Activated T-helper 9 cell treated with anti-CD3 and anti-CD28 coated beads, Interleukin-2, amount 50 U/mL, for 16 hours (primary cell): ENCODE measurements at regions not wholly inside any gene's neighbourhood (a gene's known extent, or its start where the extent isn't known, plus 50 kb on each side); places are given as distances from the start of the nearest gene placed in this dataset.

Experiments
- DNase-seq: peaks from one replicate; pipeline ENCODE4 v3.0.0-alpha.2; 2020; ENCODE audit warnings: low read depth

GRCh38 chr14:71574976-71575375 lies 357.3 kb upstream of the RGS6 start:
- DNase-seq, result no peak

- DNase-seq, result no peak
Measured at GRCh38 chr14:71576472-71576871, 355.8 kb upstream of the RGS6 start.

- DNase-seq, result no peak
Measured at GRCh38 chr14:71579331-71579730, 352.9 kb upstream of the RGS6 start.

- DNase-seq, result no peak
Measured at GRCh38 chr14:71582705-71583104, 349.5 kb upstream of the RGS6 start.

- no peak for DNase-seq
Measured at GRCh38 chr14:71583194-71583593, 349.0 kb upstream of the RGS6 start.

- no peak for DNase-seq
Measured at GRCh38 chr14:71583705-71584104, 348.5 kb upstream of the RGS6 start.

GRCh38 chr14:71585361-71585760 lies 346.9 kb upstream of the RGS6 start:
- DNase-seq, result no peak

GRCh38 chr14:71586131-71586897 lies 345.9 kb upstream of the RGS6 start:
- DNase-seq, result no peak

- DNase-seq, result no peak
Measured at GRCh38 chr14:71588028-71588427, 344.2 kb upstream of the RGS6 start.

- no peak for DNase-seq
Measured at GRCh38 chr14:71588576-71589215, 343.5 kb upstream of the RGS6 start.

- no peak for DNase-seq
Measured at GRCh38 chr14:71589609-71590008, 342.6 kb upstream of the RGS6 start.

GRCh38 chr14:71590131-71590530 lies 342.1 kb upstream of the RGS6 start:
- DNase-seq, result no peak

GRCh38 chr14:71591231-71591630 lies 341.0 kb upstream of the RGS6 start:
- no peak for DNase-seq

GRCh38 chr14:71591929-71592328 lies 340.3 kb upstream of the RGS6 start:
- no peak for DNase-seq

GRCh38 chr14:71592361-71592760 lies 339.9 kb upstream of the RGS6 start:
- DNase-seq, result no peak

- DNase-seq, result no peak
Measured at GRCh38 chr14:71593966-71594365, 338.3 kb upstream of the RGS6 start.

GRCh38 chr14:71594821-71595220 lies 337.4 kb upstream of the RGS6 start:
- DNase-seq, result no peak

GRCh38 chr14:71595441-71595840 lies 336.8 kb upstream of the RGS6 start:
- DNase-seq, result no peak

GRCh38 chr14:71597287-71597920 lies 334.8 kb upstream of the RGS6 start:
- no peak for DNase-seq

- DNase-seq, result no peak
Measured at GRCh38 chr14:71597955-71598660, 334.1 kb upstream of the RGS6 start.

GRCh38 chr14:71600309-71600708 lies 331.9 kb upstream of the RGS6 start:
- DNase-seq, result no peak

- DNase-seq, result no peak
Measured at GRCh38 chr14:71602524-71602923, 329.7 kb upstream of the RGS6 start.

- DNase-seq, result no peak
Measured at GRCh38 chr14:71604231-71604630, 328.0 kb upstream of the RGS6 start.
